Peyer's patch (tissue), 4 donors: ENCODE measurements at regions not wholly inside any gene's neighbourhood (a gene's known extent, or its start where the extent isn't known, plus 50 kb on each side); places are given as distances from the start of the nearest gene placed in this dataset.

Experiments used
- CTCF ChIP-seq, 6 experiments: fragments of 450-650 bp in 4 of 6; fragments of 200-600 bp in 2 of 6; sonication (generic) in 1 of 6; IDR thresholded peaks; one replicate each; pipeline ENCODE4 v1.5.1; 2017 to 2019; ENCODE audit warnings: antibody characterized with exemption in 6 of 6, mild to moderate bottlenecking in 3 of 6, moderate library complexity in 1 of 6
- POLR2A ChIP-seq, 2 donors: fragments of 450-650 bp; IDR thresholded peaks; one replicate each; pipeline ENCODE4 v1.5.1; 2017; ENCODE audit warnings: antibody characterized with exemption in 2 of 2, mild to moderate bottlenecking in 2 of 2, moderate library complexity in 2 of 2

GRCh38 chr12:60419986-60420385 lies 824.2 kb downstream of the SLC16A7 start:
- TF ChIP-seq CTCF (IDR thresholded peaks at IDR 0.05) (no peak), POLR2A (IDR thresholded peaks at IDR 0.05) (no peak)
